GM12878 (cell line): ENCODE measurements at regions not wholly inside any gene's neighbourhood (a gene's known extent, or its start where the extent isn't known, plus 50 kb on each side); places are given as distances from the start of the nearest gene placed in this dataset.

Source experiments
- ATF2 ChIP-seq: IDR thresholded peaks from 2 replicates; pipeline ENCODE4 v1.6.1; 2012; ENCODE audit warnings: low read length, inconsistent platforms
- CBX3 ChIP-seq: fragments of 200-600 bp; sonication (generic); IDR thresholded peaks from 2 replicates; pipeline ENCODE4 v1.6.1; 2016; ENCODE audit warnings: low read depth, borderline replicate concordance
- CTCF ChIP-seq, 3 experiments: IDR thresholded peaks in 2 of 3; conservative IDR thresholded peaks in 1 of 3; 2 replicates each; pipeline ENCODE4 v1.5.1; 2011; ENCODE audit warnings: low read depth in 3 of 3, low read length in 3 of 3, mild to moderate bottlenecking in 3 of 3, control low read depth in 2 of 3, moderate library complexity in 2 of 3, inconsistent platforms in 1 of 3, mixed read lengths in 1 of 3; ENCODE audit not compliant: control insufficient read depth in 2 of 3, insufficient read depth in 1 of 3; ENCODE audit errors: extremely low read depth in 1 of 3
- EGR1 ChIP-seq, 2 experiments: IDR thresholded peaks; 1 replicate in 1 of 2; 2 replicates in 1 of 2; pipeline ENCODE4 v1.6.1; 2011 to 2012; ENCODE audit warnings: low read depth in 2 of 2, low read length in 2 of 2, borderline replicate concordance in 1 of 2, mild to moderate bottlenecking in 1 of 2, moderate library complexity in 1 of 2
- EZH2 ChIP-seq: IDR thresholded peaks from 2 replicates; pipeline ENCODE4 v1.6.1; 2012; ENCODE audit warnings: low read depth, mild to moderate bottlenecking, control low read depth, inconsistent platforms, low read length, borderline replicate concordance; ENCODE audit not compliant: control insufficient read depth
- IKZF1 ChIP-seq: fragments of 450-650 bp; conservative IDR thresholded peaks from 2 replicates; pipeline ENCODE4 v1.6.1; 2017; ENCODE audit warnings: antibody characterized with exemption, mild to moderate bottlenecking
- JUNB ChIP-seq: IDR thresholded peaks from 2 replicates; pipeline ENCODE4 v1.6.1; 2016; ENCODE audit warnings: antibody characterized with exemption, mild to moderate bottlenecking
- NFIC ChIP-seq: IDR thresholded peaks from 2 replicates; pipeline ENCODE4 v1.6.1; 2012; ENCODE audit warnings: low read depth, mild to moderate bottlenecking, inconsistent platforms, low read length, moderate library complexity
- POLR2A ChIP-seq: IDR thresholded peaks from 2 replicates; pipeline ENCODE4 v1.6.1; 2011; ENCODE audit warnings: low read depth, mild to moderate bottlenecking, low read length
- RCOR1 ChIP-seq: conservative IDR thresholded peaks from 2 replicates; pipeline ENCODE4 v1.6.1; 2012; ENCODE audit warnings: low read depth, low read length, improper control_type of control experiment
- TAF1 ChIP-seq: IDR thresholded peaks from 2 replicates; pipeline ENCODE4 v1.6.1; 2011; ENCODE audit warnings: mild to moderate bottlenecking, low read depth, low read length, borderline replicate concordance
- ZZZ3 ChIP-seq: IDR thresholded peaks from 2 replicates; pipeline ENCODE4 v1.6.1; 2011; ENCODE audit warnings: low read depth; ENCODE audit not compliant: control insufficient read depth, insufficient read length

GRCh38 chr1:93016171-93016570 is 54.9 kb upstream of the DIPK1A start:
- TF ChIP-seq CTCF (IDR thresholded peaks at IDR 0.05 in 2 of 3, conservative IDR thresholded peaks at IDR 0.05 in 1 of 3; ENCODE audit: control insufficient read depth in 2 of 3, extremely low read depth in 1 of 3, insufficient read depth in 1 of 3, low read depth in 3 of 3, low read length in 3 of 3) = no peak
- TF ChIP-seq POLR2A = no peak
- no peak for TF ChIP-seq RCOR1
- no peak for TF ChIP-seq IKZF1
- no peak for TF ChIP-seq TAF1
- TF ChIP-seq NFIC = no peak
- no peak for TF ChIP-seq ATF2
- TF ChIP-seq JUNB = no peak
- no peak for TF ChIP-seq CBX3
- no peak for TF ChIP-seq ZZZ3
- no peak for TF ChIP-seq EZH2
- TF ChIP-seq EGR1 (IDR thresholded peaks at IDR 0.05; ENCODE audit: borderline replicate concordance in 1 of 2, low read depth in 2 of 2, low read length in 2 of 2) = no peak
